8988T (cell line): ENCODE measurements at regions not wholly inside any gene's neighbourhood (a gene's known extent, or its start where the extent isn't known, plus 50 kb on each side); places are given as distances from the start of the nearest gene placed in this dataset.

Experiments used
- DNase-seq: peaks from one replicate; pipeline ENCODE4 v3.0.0; 2011

- no peak for DNase-seq
These were observed 382.1 kb upstream of the NR2F2 start for GRCh38 chr15:95948411-95948810.

- DNase-seq: no peak
These were observed 377.5 kb upstream of the NR2F2 start for GRCh38 chr15:95953032-95953431.

GRCh38 chr15:95957861-95958260, 372.6 kb upstream of the NR2F2 start:
- no peak for DNase-seq

- DNase-seq: no peak
These were observed 372.1 kb upstream of the NR2F2 start for GRCh38 chr15:95958382-95958781.

DNA sequence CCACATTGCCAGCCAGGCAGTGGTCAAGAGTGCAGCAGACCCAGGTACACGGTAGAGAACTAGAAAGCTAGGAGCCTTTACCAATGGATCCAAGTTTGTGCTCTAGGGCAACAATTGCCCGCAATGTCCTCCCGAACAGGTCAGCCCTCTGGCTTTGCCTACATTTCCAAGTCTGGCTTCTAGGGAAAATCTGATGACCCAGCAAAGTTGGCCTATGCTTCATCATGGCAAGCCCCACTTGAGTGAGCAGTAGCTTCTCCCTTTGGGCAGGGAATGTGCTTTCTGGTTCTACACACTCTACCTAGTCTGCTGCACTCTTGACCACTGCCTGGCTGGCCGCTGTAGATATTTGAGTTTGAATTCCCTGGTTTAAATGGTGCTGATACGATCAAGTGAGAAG, 361.6 kb upstream of the NR2F2 start:
- no peak for DNase-seq

DNA sequence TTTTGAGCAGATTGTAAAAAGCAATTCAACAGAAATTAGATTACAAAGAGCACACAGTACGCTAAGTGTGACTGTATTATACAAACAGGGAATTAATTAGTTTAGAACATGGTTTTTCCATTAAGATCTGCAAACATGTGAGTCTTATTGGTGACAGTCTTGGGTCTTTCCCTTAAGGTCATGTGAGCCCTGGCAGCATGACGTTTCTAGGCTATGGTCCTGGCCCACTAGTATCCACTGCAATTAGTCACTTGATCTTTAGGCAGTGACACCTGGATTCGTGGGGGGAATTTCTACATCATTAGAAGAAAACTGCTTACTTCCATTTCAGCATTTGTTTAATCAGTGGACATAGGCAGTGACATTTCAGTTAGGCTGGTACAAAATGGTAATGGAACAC, 360.2 kb upstream of the NR2F2 start:
- DNase-seq: no peak

GRCh38 chr15:95972041-95972553, 358.4 kb upstream of the NR2F2 start:
- DNase-seq: no peak

GRCh38 chr15:95972812-95973211, 357.7 kb upstream of the NR2F2 start:
- no peak for DNase-seq

DNA sequence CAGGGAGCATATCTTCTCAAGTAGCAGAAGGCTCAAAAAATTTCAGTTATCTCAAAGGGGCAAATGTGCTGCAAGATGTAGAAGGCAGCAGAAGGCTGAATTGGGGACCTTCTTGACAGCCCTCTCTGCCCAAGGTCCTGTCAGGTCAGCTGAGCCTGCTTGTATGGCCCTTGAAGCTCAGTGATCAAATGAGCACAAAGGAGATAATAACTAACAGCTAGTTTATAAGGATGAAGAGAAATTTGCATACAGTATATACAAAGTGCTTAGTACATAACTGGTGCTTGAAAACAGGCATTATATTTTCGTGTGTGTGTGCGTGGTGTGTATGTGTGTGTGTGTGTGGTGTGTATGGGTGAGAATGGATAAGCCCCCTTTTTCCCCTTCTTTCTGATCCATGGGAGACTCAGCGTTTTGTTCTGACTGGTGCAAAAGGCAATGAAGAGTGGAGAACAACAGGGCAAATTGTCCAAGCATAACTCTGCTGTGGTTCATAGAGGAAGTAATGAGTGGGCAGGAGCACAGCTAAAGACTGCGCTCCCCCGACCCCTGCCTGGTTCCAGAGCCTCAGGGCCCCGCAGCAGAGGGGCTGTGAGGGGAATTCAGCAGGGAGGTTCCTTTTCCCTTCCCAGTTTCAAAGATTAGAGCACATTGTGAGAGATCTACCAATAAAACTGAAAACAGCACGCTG, 356.8 kb upstream of the NR2F2 start:
- no peak for DNase-seq

DNA sequence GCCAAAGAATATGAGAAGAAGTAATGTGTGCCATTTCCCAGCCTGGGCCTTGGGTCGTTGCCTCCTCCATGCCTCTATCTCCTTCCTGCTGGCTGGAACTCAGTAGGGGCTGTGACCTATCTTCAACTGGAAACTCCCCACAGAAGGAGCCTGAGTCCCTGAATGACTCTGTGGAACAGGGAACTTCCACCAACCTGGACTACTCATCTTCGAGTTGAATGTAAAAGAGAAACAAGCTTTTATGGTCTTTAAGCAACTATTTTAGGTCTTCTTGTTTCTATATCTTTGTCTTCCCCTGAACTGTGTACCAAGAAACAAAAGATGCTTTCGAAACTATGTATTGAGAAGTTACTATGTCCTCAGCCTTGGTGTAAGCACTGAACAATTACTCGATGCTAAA, 355.3 kb upstream of the NR2F2 start:
- DNase-seq: no peak

DNA sequence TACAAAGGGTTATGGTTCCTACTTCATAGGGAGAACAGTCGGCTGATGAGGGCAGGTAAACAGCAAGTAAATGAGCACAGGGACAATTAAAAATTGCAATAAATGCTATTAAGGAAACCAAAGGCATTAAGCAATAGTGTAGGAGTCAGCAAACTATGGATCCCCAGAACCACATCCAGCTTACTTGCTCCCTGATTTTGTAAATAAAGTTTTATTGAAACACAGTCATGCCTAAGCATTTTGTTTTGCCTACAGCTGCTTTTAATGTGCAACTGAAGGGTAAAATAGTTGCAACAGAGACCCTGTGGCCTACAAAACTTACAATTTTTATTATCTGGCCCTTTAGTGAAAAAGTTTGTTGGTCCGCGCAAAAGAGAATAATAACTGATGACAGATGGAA, 351.2 kb upstream of the NR2F2 start:
- DNase-seq: no peak

- no peak for DNase-seq
These were observed 349.3 kb upstream of the NR2F2 start for GRCh38 chr15:95981209-95981608.

GRCh38 chr15:95987299-95987698, 343.2 kb upstream of the NR2F2 start:
- no peak for DNase-seq

DNA sequence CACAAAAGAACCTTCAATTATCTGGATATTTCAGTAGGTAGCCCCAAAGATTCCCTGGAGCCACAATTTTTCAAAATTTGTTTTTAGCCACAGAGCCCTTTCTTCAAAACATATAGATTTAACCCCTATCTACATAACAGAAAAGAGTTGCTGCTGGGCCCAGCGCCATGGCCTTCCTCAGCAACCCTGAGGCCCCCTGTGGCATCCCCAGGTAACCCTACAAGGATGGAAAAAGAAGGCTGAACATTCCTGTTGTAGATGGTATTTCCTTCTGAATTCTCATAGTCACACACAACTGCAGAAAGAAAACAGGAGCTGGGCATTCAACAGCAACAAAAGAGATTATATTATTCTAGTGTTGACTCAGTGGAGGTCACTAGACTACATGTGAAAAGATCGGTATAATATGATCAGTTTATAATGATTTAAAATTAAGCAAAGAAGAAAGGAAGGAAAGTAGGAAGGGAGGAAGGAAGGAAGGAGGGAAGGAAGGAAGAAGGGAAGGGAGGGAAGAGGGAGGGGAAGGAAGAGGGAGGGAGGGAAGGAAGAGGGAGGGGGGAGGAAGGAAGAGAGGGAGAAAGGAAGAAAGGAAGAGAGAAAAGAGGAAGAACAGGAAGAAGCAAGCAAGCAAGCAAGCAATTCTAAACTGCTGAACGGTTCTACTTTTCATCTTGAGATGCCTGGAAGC, 342.5 kb upstream of the NR2F2 start:
- no peak for DNase-seq

DNA sequence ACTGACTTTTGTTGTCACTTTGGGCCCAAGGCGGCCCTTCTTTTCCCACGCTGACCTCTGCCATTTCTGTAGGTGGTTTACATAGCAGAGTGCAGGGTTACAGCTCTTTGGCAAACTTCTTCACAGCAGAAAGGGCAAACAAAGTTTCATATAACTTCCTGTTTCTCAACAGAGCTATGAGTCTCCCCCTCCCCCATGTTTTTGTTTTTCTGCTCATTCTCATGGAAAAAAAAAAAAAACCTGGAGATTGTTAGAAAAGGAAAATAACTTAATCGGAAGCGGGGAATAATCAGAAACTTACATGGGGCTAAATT, 342.0 kb upstream of the NR2F2 start:
- DNase-seq: no peak

GRCh38 chr15:95989392-95989791, 341.1 kb upstream of the NR2F2 start:
- no peak for DNase-seq

GRCh38 chr15:95990833-95991232, 339.7 kb upstream of the NR2F2 start:
- no peak for DNase-seq

DNA sequence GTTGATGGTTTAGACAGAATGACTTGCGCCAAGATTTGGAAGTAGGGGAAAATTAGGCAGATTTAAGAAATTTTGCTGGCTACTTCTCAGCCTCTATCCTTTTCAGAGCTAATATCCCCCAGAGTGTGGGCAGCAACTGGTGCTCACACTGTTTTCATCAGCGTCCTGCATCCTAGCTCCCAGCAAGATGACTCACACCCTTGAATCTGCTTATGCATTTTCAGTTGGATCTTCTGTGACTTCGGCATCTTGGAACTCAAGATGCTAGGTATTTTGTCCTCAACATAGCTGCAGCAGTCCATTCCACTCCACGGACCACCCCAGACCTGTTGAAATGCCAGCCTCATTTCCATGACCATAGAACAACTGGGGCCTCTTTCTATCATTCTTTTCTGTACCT, 336.1 kb upstream of the NR2F2 start:
- no peak for DNase-seq

GRCh38 chr15:95995375-95996168, 334.9 kb upstream of the NR2F2 start:
- DNase-seq: no peak

DNA sequence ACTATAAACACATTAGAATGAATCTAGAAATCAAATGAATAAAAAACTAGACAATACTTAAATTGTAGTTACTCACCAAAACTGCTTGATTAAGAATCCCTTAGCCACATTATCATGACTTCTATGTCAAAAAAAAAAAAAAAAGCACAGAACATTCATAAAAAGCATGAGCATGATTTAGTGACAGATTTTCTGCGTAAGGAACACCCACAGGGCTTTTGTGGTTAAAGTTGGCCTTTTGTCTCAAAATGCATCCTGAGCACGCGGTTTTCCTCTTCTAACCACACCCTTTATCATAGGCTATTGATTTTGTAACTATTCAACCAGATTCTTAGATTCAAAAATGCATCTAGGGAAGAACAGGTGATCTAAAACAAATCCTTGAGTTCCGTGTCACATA, 334.0 kb upstream of the NR2F2 start:
- DNase-seq: no peak

DNA sequence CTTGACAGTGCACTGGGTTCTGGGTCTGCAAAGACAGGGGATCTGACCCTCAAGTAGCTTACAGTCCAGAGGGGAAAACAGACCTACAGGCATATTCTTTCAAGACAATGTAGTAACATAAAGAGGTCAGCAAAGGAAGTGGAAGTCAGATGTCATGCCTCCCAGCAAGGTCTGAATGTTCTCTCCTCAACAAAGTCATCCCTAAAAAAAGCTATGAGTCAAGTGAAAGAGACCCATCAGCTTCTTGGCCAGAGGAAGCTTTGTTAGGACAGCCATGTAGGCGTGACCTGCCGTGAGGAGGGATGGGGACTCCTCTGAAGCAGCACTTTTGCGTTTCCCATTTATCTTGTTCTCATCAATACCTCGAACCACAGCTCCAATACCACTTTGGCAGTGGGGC, 331.6 kb upstream of the NR2F2 start:
- no peak for DNase-seq

DNA sequence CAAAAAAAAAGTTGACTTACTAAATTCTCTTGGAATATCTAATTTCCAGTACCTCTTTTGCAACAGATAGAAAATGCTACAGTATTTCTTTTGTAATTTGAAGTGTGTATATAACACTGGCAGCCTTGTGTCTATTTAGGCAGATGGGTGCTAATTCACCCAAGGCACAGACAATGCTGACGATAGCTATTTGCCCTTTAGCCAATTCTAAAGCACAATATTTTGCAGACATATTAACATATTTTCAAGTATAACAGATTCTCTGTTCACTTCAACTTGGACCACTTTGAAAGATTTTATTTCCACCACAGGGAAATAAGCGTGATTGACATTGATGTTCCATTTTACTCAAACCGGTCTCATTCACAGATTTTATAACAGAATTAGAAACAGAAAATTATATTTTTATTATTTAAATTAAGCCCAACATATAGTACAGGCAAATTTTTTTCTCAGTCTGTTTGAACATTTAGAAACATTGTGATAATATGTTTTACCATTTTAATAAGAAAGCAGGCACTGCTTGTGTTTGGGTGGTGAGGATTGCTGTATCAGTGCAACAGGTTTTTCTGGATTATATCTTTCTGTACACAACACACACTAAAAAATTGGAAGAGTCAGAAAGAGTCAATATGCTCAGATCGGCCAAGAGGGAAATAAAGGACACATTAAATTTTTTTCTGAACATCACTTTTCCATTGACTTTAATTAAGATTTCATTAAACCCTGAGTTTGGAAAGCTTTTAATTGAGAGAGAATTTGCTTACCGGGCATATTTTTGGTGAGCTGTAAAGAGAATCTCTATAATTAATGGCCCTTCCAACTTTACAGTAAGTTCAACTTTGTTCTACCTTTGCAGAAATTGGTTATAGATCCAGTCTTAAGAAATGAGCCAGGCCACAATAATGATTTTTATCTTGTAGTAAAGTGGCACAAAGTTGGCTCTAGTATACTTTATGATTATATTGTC, 327.3 kb upstream of the NR2F2 start:
- DNase-seq: no peak

DNA sequence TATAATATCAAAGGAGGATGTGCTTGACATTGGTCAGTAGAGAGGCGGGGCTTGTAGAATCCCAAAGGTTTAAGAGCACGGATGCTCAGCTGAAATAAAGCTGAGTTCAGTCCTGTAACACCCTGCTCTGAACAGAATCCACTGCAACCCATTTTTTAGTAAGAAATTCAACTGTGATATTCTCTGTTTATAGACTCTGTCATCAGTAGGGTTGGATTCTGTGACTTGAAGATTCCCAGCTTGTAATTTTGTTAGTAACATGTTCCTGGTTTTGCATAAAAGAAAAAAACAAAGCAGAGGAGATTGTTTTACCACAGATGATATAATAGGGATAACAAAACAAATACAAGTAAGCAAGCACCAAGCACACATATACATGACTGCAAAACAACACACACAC, 324.6 kb upstream of the NR2F2 start:
- no peak for DNase-seq
